OCI-LY7 (cell line): ENCODE measurements at regions not wholly inside any gene's neighbourhood (a gene's known extent, or its start where the extent isn't known, plus 50 kb on each side); places are given as distances from the start of the nearest gene placed in this dataset.

Source experiments
- CTCF ChIP-seq: fragments of 200-600 bp; sonication (generic); conservative IDR thresholded peaks from 2 replicates; pipeline ENCODE4 v1.5.1; 2014; ENCODE audit warnings: mild to moderate bottlenecking, antibody characterized with exemption, low read length, moderate library complexity, mixed read lengths
- EZH2phosphoT487 ChIP-seq: fragments of 200-600 bp; sonication (generic); IDR thresholded peaks from 2 replicates; pipeline ENCODE4 v1.6.1; 2018; ENCODE audit warnings: low read depth, borderline replicate concordance, mild to moderate bottlenecking, mixed run types, antibody characterized with exemption, low read length, moderate library complexity, mixed read lengths

DNA sequence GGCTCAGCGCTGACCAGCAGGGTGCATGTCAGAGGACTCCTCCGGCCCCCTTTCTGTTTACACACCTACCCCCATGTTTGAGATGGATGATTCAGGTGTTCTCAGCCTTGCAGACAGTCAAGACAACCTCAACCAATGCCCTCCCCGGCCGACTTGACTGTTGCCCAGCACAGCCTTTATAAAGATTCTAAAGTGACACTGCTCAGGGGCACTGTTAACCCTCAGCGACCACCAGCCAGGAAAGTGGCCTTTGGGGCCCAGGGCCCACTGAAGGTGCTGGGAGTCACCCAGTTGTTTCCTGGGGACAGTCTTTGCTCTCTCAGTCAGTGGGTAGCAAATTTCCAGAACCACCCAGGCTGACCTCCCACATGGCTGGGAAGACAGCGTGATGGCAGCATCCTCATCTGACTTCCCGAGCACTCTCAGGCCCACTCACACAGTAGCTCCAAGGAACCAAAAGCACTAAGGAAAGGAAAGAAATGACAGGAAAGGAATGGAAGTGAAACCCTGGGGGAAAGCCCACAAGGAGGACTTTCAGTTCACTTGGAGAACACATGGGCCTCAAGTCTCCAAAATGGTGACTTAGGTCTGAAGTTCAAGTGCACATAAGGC, 128.4 kb downstream of the ASB7 start:
- TF ChIP-seq CTCF (no peak), EZH2phosphoT487 (no peak)
